HepG2 (cell line): ENCODE measurements at regions not wholly inside any gene's neighbourhood (a gene's known extent, or its start where the extent isn't known, plus 50 kb on each side); places are given as distances from the start of the nearest gene placed in this dataset.

ENCODE experiments used
- ATAC-seq: fragments of 200-7000 bp; cut with Tn5 transposase; 3 replicates; pipeline ENCODE4 v1.9.1; 2020; ENCODE audit warnings: mild to moderate bottlenecking, moderate library complexity
- BruUV-seq: library from RNA; stranded (reverse); fragments of 400-500 nt; replicated peaks from 2 replicates; lab custom pipeline; 2021; lab: Mats Ljungman, UMichigan
- CTCF ChIA-PET: fragments of 300-600 bp; formaldehyde crosslinking; extraction: SDS; loops from one replicate; lab custom pipeline; 2021; ENCODE audit warnings: low total read pairs, inconsistent platforms, low intra/inter-chr PET ratio; lab: Yijun Ruan, JAX
- POLR2A ChIA-PET: fragments of 350-600 bp; sonication (Branson Sonifier 250); formaldehyde crosslinking; loops from one replicate; lab custom pipeline; 2020; ENCODE audit warnings: antibody characterized with exemption, inconsistent platforms; lab: Yijun Ruan, JAX
- DNase-seq: peaks from one replicate; pipeline ENCODE4 v3.0.0-alpha.2; 2015; ENCODE audit warnings: low spot score
- FAIRE-seq: peaks from 3 replicates; lab custom pipeline; 2011; peaks lifted over from hg19 to GRCh38; lab: Jason Lieb, UNC
- H2AFZ ChIP-seq: one replicate; pipeline ENCODE4 v1.6.1; 2011; ENCODE audit warnings: low read length, inconsistent platforms
- H3K27ac ChIP-seq: fragments of 300-600 bp; 3 replicates; pipeline ENCODE4 v1.8.0; 2011; ENCODE audit warnings: mixed run types, mild to moderate bottlenecking, mixed read lengths, low read length, inconsistent platforms; ENCODE audit not compliant: insufficient read depth; ENCODE audit errors: extremely low read length
- H3K27me3 ChIP-seq, 2 experiments: fragments of 200-600 bp in 1 of 2; 2 replicates in 1 of 2; 3 replicates in 1 of 2; pipeline versions ENCODE4 v1.6.0 to v1.8.0; 2011; ENCODE audit warnings: low read length in 2 of 2, mild to moderate bottlenecking in 2 of 2, moderate library complexity in 2 of 2, inconsistent platforms in 1 of 2; ENCODE audit not compliant: insufficient read depth in 2 of 2, control insufficient read depth in 1 of 2
- H3K36me3 ChIP-seq, 2 experiments: fragments of 200-600 bp in 1 of 2; replicated peaks in 1 of 2; 2 replicates in 1 of 2; 3 replicates in 1 of 2; pipeline versions ENCODE4 v1.5.1 to v1.8.0; 2011; ENCODE audit warnings: low read length in 2 of 2, inconsistent platforms in 1 of 2; ENCODE audit not compliant: insufficient read depth in 2 of 2, control insufficient read depth in 1 of 2
- H3K4me1 ChIP-seq: 2 replicates; pipeline ENCODE4 v1.5.1; 2012; ENCODE audit warnings: low read length, inconsistent platforms; ENCODE audit not compliant: insufficient read depth
- H3K4me2 ChIP-seq: 2 replicates; pipeline ENCODE4 v1.6.0; 2011; ENCODE audit warnings: low read depth, low read length, inconsistent platforms
- H3K4me3 ChIP-seq, 3 experiments: fragments of 200-600 bp in 1 of 3; sonication (generic), shearing (Covaris generic) in 1 of 3; replicated peaks in 1 of 3; 2 replicates each; pipeline ENCODE4 v1.5.1; 2011 to 2016; ENCODE audit warnings: low read length in 3 of 3, inconsistent platforms in 2 of 3, low read depth in 2 of 3, mild to moderate bottlenecking in 2 of 3, control low read depth in 1 of 3, mixed read lengths in 1 of 3; ENCODE audit not compliant: insufficient read depth in 1 of 3
- H3K79me2 ChIP-seq: one replicate; pipeline ENCODE4 v1.6.1; 2011; ENCODE audit warnings: low read length, inconsistent platforms; ENCODE audit not compliant: insufficient read depth
- H3K9ac ChIP-seq: 2 replicates; pipeline ENCODE4 v1.6.0; 2011; ENCODE audit warnings: mild to moderate bottlenecking, low read depth, low read length, inconsistent platforms; ENCODE audit not compliant: insufficient read depth
- H3K9me3 ChIP-seq: 2 replicates; pipeline ENCODE4 v1.5.1; 2012; ENCODE audit warnings: mild to moderate bottlenecking, low read length
- H4K20me1 ChIP-seq: 2 replicates; pipeline ENCODE4 v1.6.0; 2011; ENCODE audit warnings: inconsistent platforms, mild to moderate bottlenecking, low read length, moderate library complexity; ENCODE audit not compliant: insufficient read depth
- CHD4 ChIP-seq: fragments of 200-600 bp; sonication (generic); IDR thresholded peaks from 2 replicates; pipeline ENCODE4 v1.7.0; 2017; ENCODE audit warnings: mild to moderate bottlenecking, low read length, borderline replicate concordance
- ERF ChIP-seq: IDR thresholded peaks from 2 replicates; pipeline ENCODE4 v1.6.1; 2018; ENCODE audit warnings: missing biosample characterization, missing genetic modification reagents
- HMG20B ChIP-seq: conservative IDR thresholded peaks from 2 replicates; pipeline ENCODE4 v1.6.1; 2016; ENCODE audit warnings: missing genetic modification reagents, missing compliant biosample characterization
- KLF15 ChIP-seq: sonication (generic); formaldehyde crosslinking; IDR thresholded peaks from 2 replicates; pipeline ENCODE4 v1.8.1; 2023; ENCODE audit warnings: borderline replicate concordance, mild to moderate bottlenecking, inconsistent platforms, missing genetic modification reagents, mixed read lengths
- MED13 ChIP-seq: sonication (generic); formaldehyde crosslinking; IDR thresholded peaks from 2 replicates; pipeline ENCODE4 v1.5.0; 2020; ENCODE audit warnings: missing genetic modification reagents
- NFKBIZ ChIP-seq: IDR thresholded peaks from 2 replicates; pipeline ENCODE4 v1.6.1; 2018; ENCODE audit warnings: missing genetic modification reagents, missing compliant biosample characterization
- ZFP1 ChIP-seq: IDR thresholded peaks from 2 replicates; pipeline ENCODE4 v1.6.1; 2016
- ZFY ChIP-seq: sonication (generic); formaldehyde crosslinking; IDR thresholded peaks from 2 replicates; pipeline ENCODE4 v1.4.0; 2020; ENCODE audit warnings: missing genetic modification reagents
- ZNF230 ChIP-seq: sonication (generic); formaldehyde crosslinking; IDR thresholded peaks from 2 replicates; pipeline ENCODE4 v1.4.0; 2020; ENCODE audit warnings: mild to moderate bottlenecking, missing genetic modification reagents
- ZNF792 ChIP-seq: IDR thresholded peaks from 2 replicates; pipeline ENCODE4 v1.6.1; 2016
- WGBS: methylation state at CpG from one replicate; pipeline ENCODE4 v1.1.6; 2017; ENCODE audit warnings: low lambda C conversion rate; 5-methylcytosine and 5-hydroxymethylcytosine counted together
- in situ Hi-C: cut with HindIII; loops from 2 replicates; pipeline ENCODE4 v1.10.0; 2017; ENCODE audit warnings: low pct_unique_long_range_greater_than_20kb; ENCODE audit not compliant: extremely low pct_ligation_motif_present
- intact Hi-C: fragments of 100-400 bp; cut with micrococcal nuclease; formaldehyde crosslinking; loops from one replicate; pipeline ENCODE4 v1.10.0; 2022; ENCODE audit not compliant: unreplicated experiment
- TF ChIP-seq, protein P1 (sequence below): fragments of 450-650 bp; IDR thresholded peaks from 2 replicates; pipeline ENCODE4 v1.6.1; 2017; ENCODE audit warnings: mild to moderate bottlenecking
- TF ChIP-seq, protein P2 (sequence below): IDR thresholded peaks from 2 replicates; pipeline ENCODE4 v1.6.1; 2018; ENCODE audit warnings: missing genetic modification reagents, mild to moderate bottlenecking, missing compliant biosample characterization
- TF ChIP-seq, protein P3 (sequence below): sonication (generic); formaldehyde crosslinking; IDR thresholded peaks from 2 replicates; pipeline ENCODE4 v1.5.1; 2020; ENCODE audit warnings: mild to moderate bottlenecking, missing genetic modification reagents
- TF ChIP-seq, protein P4 (sequence below): sonication (generic); formaldehyde crosslinking; IDR thresholded peaks from 2 replicates; pipeline ENCODE4 v1.4.0; 2020; ENCODE audit warnings: missing genetic modification reagents, mild to moderate bottlenecking, borderline replicate concordance

DNA sequence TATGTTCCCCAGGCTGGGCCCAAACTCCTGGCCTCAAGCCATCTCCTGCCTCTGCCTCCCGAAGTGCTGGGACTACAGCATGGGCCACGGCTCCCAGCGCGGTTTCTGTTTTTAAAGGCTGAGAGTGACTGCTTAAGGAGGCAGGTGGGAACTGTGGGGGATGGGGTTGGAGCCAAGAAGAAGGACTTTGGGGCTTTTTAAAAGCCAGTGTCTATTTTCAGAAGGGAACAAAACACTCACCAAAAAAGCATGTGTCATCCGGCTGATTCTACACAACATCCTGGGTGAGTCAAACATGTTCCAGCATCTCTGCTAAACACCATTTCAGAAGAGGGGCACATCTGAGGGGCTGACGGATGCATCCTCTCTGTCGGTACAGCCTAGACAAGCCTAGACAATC, 824.5 kb downstream of the TYW1 start (continued):
- no peak for TF ChIP-seq ZFP1 (CRISPR knock-in tag)
- TF ChIP-seq, protein P1, sequence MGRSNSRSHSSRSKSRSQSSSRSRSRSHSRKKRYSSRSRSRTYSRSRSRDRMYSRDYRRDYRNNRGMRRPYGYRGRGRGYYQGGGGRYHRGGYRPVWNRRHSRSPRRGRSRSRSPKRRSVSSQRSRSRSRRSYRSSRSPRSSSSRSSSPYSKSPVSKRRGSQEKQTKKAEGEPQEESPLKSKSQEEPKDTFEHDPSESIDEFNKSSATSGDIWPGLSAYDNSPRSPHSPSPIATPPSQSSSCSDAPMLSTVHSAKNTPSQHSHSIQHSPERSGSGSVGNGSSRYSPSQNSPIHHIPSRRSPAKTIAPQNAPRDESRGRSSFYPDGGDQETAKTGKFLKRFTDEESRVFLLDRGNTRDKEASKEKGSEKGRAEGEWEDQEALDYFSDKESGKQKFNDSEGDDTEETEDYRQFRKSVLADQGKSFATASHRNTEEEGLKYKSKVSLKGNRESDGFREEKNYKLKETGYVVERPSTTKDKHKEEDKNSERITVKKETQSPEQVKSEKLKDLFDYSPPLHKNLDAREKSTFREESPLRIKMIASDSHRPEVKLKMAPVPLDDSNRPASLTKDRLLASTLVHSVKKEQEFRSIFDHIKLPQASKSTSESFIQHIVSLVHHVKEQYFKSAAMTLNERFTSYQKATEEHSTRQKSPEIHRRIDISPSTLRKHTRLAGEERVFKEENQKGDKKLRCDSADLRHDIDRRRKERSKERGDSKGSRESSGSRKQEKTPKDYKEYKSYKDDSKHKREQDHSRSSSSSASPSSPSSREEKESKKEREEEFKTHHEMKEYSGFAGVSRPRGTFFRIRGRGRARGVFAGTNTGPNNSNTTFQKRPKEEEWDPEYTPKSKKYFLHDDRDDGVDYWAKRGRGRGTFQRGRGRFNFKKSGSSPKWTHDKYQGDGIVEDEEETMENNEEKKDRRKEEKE, result no peak
- no peak for TF ChIP-seq ERF
- TF ChIP-seq, protein P2, sequence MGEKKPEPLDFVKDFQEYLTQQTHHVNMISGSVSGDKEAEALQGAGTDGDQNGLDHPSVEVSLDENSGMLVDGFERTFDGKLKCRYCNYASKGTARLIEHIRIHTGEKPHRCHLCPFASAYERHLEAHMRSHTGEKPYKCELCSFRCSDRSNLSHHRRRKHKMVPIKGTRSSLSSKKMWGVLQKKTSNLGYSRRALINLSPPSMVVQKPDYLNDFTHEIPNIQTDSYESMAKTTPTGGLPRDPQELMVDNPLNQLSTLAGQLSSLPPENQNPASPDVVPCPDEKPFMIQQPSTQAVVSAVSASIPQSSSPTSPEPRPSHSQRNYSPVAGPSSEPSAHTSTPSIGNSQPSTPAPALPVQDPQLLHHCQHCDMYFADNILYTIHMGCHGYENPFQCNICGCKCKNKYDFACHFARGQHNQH (CRISPR knock-in tag), result no peak
- TF ChIP-seq ZNF792 (CRISPR knock-in tag), result no peak
- TF ChIP-seq KLF15 (CRISPR knock-in tag), result no peak

DNA sequence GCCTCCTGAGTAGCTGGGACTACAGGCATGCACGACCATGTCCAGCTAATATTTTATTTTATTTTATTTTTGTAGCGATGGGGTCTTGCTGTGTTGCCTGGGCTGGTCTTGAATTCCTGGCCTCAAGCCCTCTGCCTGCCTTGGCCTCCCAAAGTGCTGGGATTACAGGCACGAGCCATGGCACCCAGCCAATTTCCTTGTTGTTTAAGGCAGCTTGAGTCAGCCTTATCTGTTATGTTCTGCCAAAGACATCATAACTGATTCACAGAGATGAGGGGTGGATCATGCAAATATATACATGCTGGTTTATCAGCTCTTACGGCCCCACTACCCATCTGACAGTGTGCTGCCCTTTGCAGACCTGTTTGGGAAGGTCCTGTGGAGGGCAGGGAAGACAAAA, 826.7 kb downstream of the TYW1 start:
- ChIA-PET POLR2A (no interaction called here), CTCF (no interaction called here)
- Histone ChIP-seq H3K4me3 (no peak overlapping the region), H3K9me3 (no peaks in the 10 kb centered on the region), H4K20me1 (no peaks in the 10 kb centered on the region), H3K4me1 (no peaks in the 10 kb centered on the region), H3K27me3 (no peaks in the 10 kb centered on the region), H2AFZ (no peak overlapping the region), H3K9ac (no peak overlapping the region), H3K79me2 (no peaks in the 10 kb centered on the region), H3K36me3 (no peaks in the 10 kb centered on the region), H3K27ac (no peak overlapping the region), H3K4me2 (no peak overlapping the region)
- BruUV-seq, result no TSS peak
- WGBS, result 5% methylated on average over 4 of the region's 4 CpGs
- in situ Hi-C loops (no loop called here), intact Hi-C loops (no loop called here)
- FAIRE-seq, result no peak
- no peak for ATAC-seq
- no peak for DNase-seq
- TF ChIP-seq, protein P3, sequence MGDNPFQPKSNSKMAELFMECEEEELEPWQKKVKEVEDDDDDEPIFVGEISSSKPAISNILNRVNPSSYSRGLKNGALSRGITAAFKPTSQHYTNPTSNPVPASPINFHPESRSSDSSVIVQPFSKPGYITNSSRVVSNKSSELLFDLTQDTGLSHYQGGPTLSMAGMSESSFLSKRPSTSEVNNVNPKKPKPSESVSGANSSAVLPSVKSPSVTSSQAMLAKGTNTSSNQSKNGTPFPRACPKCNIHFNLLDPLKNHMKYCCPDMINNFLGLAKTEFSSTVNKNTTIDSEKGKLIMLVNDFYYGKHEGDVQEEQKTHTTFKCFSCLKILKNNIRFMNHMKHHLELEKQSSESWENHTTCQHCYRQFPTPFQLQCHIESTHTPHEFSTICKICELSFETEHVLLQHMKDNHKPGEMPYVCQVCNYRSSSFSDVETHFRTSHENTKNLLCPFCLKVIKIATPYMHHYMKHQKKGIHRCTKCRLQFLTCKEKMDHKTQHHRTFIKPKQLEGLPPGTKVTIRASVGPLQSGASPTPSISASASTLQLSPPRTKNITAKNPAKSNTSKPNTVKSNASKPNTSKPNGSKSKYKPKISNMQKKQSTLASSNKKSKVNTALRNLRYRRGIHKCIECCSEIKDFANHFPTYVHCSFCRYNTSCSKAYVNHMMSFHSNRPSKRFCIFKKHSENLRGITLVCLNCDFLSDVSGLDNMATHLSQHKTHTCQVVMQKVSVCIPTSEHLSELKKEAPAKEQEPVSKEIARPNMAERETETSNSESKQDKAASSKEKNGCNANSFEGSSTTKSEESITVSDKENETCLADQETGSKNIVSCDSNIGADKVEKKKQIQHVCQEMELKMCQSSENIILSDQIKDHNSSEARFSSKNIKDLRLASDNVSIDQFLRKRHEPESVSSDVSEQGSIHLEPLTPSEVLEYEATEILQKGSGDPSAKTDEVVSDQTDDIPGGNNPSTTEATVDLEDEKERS (CRISPR knock-in tag), result no peak
- TF ChIP-seq HMG20B (CRISPR knock-in tag), result no peak
- TF ChIP-seq ZNF230 (CRISPR knock-in tag), result no peak
- no peak for TF ChIP-seq ZFY (CRISPR knock-in tag)
- TF ChIP-seq, protein P4, sequence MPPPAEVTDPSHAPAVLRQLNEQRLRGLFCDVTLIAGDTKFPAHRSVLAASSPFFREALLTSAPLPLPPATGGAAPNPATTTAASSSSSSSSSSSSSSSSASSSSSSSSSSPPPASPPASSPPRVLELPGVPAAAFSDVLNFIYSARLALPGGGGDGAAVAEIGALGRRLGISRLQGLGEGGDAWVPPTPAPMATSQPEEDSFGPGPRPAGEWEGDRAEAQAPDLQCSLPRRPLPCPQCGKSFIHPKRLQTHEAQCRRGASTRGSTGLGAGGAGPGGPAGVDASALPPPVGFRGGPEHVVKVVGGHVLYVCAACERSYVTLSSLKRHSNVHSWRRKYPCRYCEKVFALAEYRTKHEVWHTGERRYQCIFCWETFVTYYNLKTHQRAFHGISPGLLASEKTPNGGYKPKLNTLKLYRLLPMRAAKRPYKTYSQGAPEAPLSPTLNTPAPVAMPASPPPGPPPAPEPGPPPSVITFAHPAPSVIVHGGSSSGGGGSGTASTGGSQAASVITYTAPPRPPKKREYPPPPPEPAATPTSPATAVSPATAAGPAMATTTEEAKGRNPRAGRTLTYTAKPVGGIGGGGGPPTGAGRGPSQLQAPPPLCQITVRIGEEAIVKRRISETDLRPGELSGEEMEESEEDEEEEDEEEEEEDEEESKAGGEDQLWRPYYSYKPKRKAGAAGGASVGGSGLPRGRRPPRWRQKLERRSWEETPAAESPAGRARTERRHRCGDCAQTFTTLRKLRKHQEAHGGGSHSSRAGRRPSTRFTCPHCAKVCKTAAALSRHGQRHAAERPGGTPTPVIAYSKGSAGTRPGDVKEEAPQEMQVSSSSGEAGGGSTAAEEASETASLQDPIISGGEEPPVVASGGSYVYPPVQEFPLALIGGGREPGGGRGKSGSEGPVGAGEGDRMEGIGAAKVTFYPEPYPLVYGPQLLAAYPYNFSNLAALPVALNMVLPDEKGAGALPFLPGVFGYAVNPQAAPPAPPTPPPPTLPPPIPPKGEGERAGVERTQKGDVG (CRISPR knock-in tag), result no peak
- no peak for TF ChIP-seq NFKBIZ
- TF ChIP-seq MED13, result no peak
- no peak for TF ChIP-seq CHD4
